ENCODE measurements at regions not wholly inside any gene's neighbourhood (a gene's known extent, or its start where the extent isn't known, plus 50 kb on each side); places are given as distances from the start of the nearest gene placed in this dataset.

GRCh38 chr20:51867251-51867650 is 64.9 kb upstream of the SALL4 start:
- DNase-seq = no peak

GRCh38 chr20:51864967-51865366 is 62.6 kb upstream of the SALL4 start:
- no peak for DNase-seq

DNA sequence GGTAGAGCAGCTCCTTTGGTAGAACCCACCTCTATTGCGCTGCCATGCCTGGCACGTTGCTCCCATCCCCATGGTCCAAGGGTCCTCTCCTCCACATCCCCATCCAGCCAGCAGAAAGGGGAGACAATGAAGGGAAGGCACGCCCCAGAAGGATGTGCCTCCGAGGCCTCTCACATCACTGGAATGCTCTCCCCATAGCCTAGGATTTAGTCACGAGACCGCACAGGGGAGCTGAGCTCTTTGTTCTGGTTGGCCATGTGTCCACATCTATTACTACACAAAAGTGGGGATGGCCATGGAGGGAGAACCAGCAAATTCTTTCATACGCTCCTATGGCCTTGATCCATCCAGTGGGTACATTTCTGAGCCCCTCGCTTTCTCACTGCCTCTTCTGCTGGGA is 60.5 kb upstream of the SALL4 start:
- no peak for DNase-seq

DNA sequence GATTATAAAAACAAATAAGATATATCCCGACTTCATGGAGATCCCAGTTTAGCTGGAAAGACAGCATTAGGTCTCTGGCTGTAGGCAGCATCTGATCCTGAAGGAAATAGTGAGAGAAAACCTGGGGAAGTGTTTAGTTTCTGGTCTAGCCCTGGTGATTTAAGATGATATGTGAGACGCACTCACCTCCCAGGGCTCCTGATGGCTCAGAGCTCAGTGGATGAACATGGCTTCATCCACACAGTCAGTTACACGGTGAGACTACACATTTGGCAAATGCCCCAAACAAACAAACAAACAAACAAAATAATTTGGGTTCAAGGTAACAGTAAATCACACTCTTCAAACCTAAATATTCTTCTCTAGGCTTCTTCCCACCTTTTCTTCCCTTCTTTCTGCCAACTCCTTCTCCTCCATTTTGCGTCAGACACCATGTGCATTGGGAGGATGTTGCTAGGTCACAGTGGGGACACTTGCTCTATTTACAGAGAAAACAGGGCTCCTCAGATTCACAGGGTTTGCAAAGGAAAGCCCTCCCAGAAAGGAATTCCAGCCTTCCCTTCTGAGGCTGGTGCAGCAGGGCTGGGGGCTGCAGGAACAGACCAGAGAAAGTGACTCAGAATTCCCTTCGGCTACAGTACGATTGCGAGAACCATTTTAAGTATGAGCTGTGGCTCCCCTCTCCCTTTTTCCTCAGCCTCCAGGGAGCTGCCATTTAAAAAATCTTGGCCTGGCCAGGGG is 59.6 kb upstream of the SALL4 start:
- DNase-seq = no peak

DNA sequence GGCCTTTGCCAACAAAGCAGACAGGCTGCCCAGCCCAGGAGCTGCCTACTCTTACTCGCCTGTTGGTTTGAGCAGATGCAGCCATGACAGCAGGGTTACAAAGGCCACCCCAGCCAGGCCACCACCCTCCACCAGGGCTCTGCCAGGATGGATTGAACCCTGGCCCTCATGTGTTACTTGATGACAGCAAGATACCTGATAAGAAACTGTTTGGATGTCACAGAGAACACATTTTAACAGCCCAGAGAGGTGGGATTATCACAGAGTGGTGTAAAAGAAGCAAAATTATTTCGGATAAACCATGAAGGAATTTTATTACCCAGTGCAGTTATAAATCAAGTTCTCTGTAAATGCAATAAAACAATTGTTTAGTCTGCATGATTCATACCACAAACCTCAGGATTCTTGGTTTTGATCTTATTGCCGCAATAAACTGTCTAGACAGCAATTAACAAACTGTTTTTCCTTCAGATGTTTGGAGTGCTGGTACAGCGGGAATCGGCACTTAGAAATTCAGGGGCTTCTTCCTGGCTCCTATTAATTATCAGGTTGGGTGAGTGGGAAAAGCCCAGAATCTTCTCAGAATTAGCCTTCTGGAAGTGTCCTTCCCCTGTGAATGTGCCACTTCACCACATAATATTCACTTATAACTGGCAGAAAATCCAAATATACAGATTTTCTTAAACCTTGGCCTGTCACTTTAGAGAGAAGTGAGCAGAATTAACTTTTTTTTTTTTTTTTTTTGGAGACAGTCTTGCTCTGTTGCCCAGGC is 58.0 kb upstream of the SALL4 start:
- no peak for DNase-seq

DNA sequence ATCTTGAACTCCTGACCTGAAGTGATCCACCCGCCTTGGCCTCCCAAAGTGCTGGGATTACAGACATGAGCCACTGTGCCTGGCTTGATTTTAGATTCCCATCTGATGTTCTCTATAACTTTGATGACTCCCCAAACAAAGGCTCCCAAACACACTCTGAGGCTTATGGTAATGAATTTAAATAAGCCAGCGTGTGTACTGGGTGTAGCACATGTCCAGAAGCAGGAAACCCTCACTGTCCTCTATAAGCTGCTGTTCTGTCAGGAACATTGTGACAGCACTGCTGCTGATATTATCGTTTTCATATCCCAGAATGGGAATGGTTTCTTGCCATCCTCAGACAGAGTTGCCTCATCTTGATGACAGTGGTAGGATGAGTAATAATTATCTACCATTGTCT is 54.1 kb upstream of the SALL4 start:
- no peak for DNase-seq

- DNase-seq = no peak
These were observed 52.6 kb upstream of the SALL4 start for GRCh38 chr20:51854921-51855320.

All from SHP77 (cell line).